HG03469 (cell line): ENCODE measurements at regions not wholly inside any gene's neighbourhood (a gene's known extent, or its start where the extent isn't known, plus 50 kb on each side); places are given as distances from the start of the nearest gene placed in this dataset.
A peak's percentile ranks its signal among the peaks of the same experiment; 100 is the strongest.

Experiments used
- ATAC-seq: cut with Tn5 transposase; IDR thresholded peaks from one replicate; pipeline ENCODE4 v1.9.1; 2021; ENCODE audit warnings: mild to moderate bottlenecking, moderate library complexity, moderate number of reproducible peaks; ENCODE audit not compliant: unreplicated experiment

GRCh38 chr18:21162786-21163185 is 51.2 kb upstream of the ROCK1 start:
- ATAC-seq = no peak

- no peak for ATAC-seq
Observed at GRCh38 chr18:21163647-21164547, 52.3 kb upstream of the ROCK1 start.

GRCh38 chr18:21164548-21165095 is 53.0 kb upstream of the ROCK1 start:
- no peak for ATAC-seq

- ATAC-seq = no peak
Observed at GRCh38 chr18:21167641-21168377, 56.2 kb upstream of the ROCK1 start.

GRCh38 chr18:21168880-21169279 is 57.3 kb upstream of the ROCK1 start:
- ATAC-seq = no peak

GRCh38 chr18:21177822-21178221 is 64.2 kb upstream of the GREB1L start:
- no peak for ATAC-seq

- peak; percentile 78 for ATAC-seq
Observed at GRCh38 chr18:21179590-21180220, 62.3 kb upstream of the GREB1L start.

- ATAC-seq = no peak
Observed at GRCh38 chr18:21180588-21180987, 61.4 kb upstream of the GREB1L start.

GRCh38 chr18:21181766-21182165 is 60.3 kb upstream of the GREB1L start:
- ATAC-seq = no peak

- no peak for ATAC-seq
Observed at GRCh38 chr18:21183670-21184069, 58.4 kb upstream of the GREB1L start.

GRCh38 chr18:21184396-21184996 is 57.5 kb upstream of the GREB1L start:
- no peak for ATAC-seq

- ATAC-seq = no peak
Observed at GRCh38 chr18:21187886-21188285, 54.1 kb upstream of the GREB1L start.

GRCh38 chr18:21191596-21192307 is 50.3 kb upstream of the GREB1L start:
- no peak for ATAC-seq
